Retina (tissue), 1 donor: ENCODE measurements at regions not wholly inside any gene's neighbourhood (a gene's known extent, or its start where the extent isn't known, plus 50 kb on each side); places are given as distances from the start of the nearest gene placed in this dataset.

ENCODE experiments used
- DNase-seq: peaks from one replicate; pipeline ENCODE4 v3.0.0-alpha.2; 2016

DNA sequence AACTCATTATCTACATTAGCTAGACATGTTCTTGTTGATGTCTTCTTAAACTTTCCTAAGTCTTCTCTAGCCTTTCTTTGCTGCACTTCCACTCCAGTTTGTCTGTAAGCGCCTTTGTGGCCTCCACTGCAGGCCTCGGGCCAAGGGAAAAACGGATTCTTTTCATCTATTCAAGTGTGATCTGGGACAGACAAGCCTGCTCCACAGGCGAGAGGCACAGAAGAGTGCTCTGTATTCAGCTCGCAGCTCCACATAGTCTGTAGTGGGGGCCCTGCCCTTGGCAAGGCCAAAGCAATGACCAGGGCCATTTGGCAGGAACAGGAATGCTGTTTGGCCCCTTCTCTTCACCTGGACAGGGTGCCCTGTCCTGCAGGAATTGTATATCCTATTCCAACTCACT, 84.1 kb upstream of the BARX2 start:
- DNase-seq: peak; percentile 38

- no peak for DNase-seq
These were observed 84.7 kb upstream of the BARX2 start for GRCh38 chr11:129290966-129291365.

- no peak for DNase-seq
These were observed 86.2 kb upstream of the BARX2 start for GRCh38 chr11:129289350-129290040.

DNA sequence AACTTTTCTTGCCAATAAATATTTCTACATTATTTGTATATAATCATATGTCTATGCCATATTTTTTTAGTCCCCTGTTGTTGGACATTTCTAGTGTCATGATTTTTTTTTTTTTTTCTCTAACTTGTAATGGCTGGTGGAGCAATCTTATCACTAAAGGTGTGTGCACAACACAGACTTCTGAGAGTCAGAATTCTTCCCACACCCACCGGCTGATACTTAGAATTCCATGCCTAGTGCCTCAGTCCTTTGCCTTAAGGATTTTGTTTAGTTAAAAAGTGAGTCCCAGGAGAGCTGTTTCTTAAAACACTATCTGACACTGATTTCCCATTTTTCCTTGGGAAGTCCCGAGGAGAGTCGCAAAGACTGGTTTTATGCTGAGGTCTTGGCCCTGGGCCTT, 87.7 kb upstream of the BARX2 start:
- DNase-seq: no peak

- no peak for DNase-seq
These were observed 88.8 kb upstream of the BARX2 start for GRCh38 chr11:129286813-129287212.

DNA sequence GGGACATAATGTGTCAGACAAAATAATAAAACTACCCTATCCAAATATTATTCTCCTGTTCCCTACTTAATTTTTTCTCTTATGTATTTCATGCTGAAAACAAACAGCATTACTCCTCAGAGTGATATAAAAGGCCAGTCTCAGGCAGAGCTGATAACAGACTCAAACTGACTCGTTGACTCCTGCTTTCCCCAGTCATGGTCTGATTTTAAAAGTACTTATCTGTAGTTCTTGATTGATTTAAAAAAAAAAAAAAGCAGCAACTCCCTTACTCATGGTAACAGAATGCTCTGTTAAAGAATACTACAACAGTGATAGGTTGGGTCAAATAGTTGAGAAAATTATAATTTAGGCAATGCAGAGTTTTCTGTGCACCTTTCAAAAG, 90.3 kb upstream of the BARX2 start:
- DNase-seq: no peak

GRCh38 chr11:129283141-129283540, 91.0 kb upstream of the ARHGAP32 start:
- DNase-seq: no peak

DNA sequence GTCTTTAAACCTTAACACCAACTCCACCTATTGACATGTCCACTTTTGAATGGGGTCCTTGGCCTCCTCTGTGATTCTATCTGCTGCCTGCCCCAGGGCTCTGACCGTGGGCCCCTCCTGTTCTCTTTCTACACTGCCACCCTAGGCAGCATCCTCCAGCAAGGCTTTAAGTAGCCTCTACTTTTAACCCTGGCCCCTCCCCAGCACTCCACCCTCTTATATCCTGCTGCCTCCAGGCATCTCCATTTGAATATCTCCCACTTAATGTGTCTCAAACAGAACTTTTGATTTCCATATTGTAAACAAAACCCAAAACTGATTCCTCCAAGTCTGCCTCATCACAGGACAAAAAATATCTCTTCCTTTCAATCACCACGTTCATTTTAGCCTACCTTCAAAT, 90.5 kb upstream of the ARHGAP32 start:
- DNase-seq: no peak

DNA sequence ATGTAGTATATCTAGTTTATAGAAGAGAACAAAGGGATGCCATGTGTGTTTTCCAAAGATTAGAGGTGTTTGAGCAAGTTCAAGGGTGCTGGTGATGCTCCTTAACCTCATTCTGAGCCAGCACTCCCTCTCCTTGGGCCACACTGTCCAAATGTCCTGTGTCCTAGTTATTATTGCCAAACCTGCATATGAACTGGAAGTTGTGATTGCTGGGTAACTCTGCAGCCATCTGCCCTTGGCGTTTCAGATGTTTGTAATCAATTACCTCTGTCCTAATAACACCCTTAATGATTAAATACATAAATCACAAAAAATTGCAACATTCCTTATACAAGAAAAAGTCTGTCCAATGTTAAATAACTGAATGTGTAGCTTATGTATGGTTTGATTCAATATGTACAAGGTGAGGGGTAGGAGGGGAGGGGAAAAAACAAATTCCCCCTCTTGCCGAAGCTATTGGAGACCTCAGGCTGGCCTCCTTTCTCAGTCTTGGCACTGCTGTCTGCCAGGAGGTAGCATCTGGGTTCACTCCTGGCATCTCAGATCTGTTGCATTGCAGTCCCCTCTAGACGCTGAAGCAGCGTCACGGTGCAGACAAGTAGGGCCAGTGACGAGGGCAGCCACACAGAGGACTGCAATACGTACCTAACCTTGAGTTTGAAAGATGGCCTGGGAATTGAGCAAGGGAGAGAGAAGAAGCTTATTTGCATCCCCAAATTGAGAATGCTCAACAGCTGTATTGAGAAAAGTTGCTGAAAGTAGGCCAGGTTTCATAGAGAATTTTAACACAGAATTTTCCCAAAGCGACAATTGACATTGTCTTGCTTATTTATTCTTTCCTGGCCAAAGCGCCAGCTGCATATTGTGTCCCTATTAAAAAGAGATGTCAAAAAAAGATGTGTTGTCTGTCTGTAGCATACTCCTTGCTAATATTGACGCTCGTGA, 89.6 kb upstream of the ARHGAP32 start:
- DNase-seq: no peak

- peak; percentile 10 for DNase-seq
These were observed 88.1 kb upstream of the ARHGAP32 start for GRCh38 chr11:129280027-129280811.

GRCh38 chr11:129279326-129280026, 87.4 kb upstream of the ARHGAP32 start:
- DNase-seq: peak; percentile 90

- peak; percentile 58 for DNase-seq
These were observed 86.6 kb upstream of the ARHGAP32 start for GRCh38 chr11:129278586-129279319.

GRCh38 chr11:129277198-129277843, 85.2 kb upstream of the ARHGAP32 start:
- no peak for DNase-seq

GRCh38 chr11:129275828-129276227, 83.7 kb upstream of the ARHGAP32 start:
- no peak for DNase-seq

- DNase-seq: peak; percentile 44
These were observed 82.0 kb upstream of the ARHGAP32 start for GRCh38 chr11:129273944-129274711.

GRCh38 chr11:129273322-129273721, 81.2 kb upstream of the ARHGAP32 start:
- DNase-seq: no peak

DNA sequence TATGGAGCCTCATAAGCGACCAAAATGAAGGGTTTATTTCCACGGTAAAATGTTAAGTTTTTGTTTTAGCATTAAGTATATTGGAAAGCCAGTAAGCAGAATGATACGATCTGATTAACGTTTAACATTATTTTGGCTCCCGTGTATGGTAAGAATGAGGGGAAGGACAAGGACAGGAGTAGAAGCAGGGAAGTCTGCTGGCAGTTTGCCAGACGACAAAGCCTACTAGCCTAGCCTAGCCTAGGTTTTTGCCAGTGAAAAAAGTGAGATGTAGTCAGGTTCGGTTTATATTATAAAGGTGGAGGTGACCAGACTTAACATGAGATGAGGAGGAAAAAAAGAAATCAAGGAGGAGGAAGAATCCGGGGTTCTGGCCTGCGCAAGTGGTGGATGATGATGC, 78.9 kb upstream of the ARHGAP32 start:
- DNase-seq: no peak

- DNase-seq: no peak
These were observed 78.3 kb upstream of the ARHGAP32 start for GRCh38 chr11:129270446-129270845.

- peak; percentile 11 for DNase-seq
These were observed 76.2 kb upstream of the ARHGAP32 start for GRCh38 chr11:129268371-129268770.

GRCh38 chr11:129267716-129268115, 75.6 kb upstream of the ARHGAP32 start:
- peak; percentile 14 for DNase-seq

DNA sequence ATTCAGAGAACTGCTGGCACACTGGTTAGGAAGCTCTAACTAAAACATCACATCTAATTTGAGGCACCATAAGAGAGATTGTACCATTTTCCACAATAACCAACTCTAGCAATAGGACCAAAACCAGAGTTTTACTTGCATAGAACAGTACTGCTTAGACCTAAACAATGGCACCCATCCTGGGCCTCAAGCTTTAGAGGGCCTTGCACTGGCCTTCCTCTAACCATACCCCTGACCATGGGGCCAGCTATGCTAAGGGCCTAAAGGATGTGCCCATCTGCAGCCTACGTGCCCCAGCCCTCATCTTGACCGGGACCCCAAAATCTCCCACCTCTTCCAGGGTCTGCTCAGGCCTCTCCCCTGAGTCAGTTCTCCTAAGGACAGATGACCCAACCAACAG, 74.4 kb upstream of the ARHGAP32 start:
- DNase-seq: no peak
